Neural crest cell (in vitro differentiated cells): ENCODE measurements at regions not wholly inside any gene's neighbourhood (a gene's known extent, or its start where the extent isn't known, plus 50 kb on each side); places are given as distances from the start of the nearest gene placed in this dataset.

Experiments used
- DNase-seq: peaks from one replicate; pipeline ENCODE4 v3.0.0; 2021; ENCODE audit warnings: low read depth, mixed read lengths, low spot score
- H3K27ac Mint-ChIP-seq: one replicate; pipeline ENCODE4 v1.8.0; 2021; ENCODE audit warnings: mild to moderate bottlenecking, mixed read lengths; ENCODE audit not compliant: unreplicated experiment
- H3K27me3 Mint-ChIP-seq: 2 replicates; pipeline ENCODE4 v1.8.0; 2021; ENCODE audit warnings: low read depth, mild to moderate bottlenecking, mixed read lengths
- H3K36me3 Mint-ChIP-seq: 2 replicates; pipeline ENCODE4 v1.8.0; 2021; ENCODE audit warnings: low read depth, mild to moderate bottlenecking, mixed read lengths
- H3K4me1 Mint-ChIP-seq: 2 replicates; pipeline ENCODE4 v1.8.0; 2021; ENCODE audit warnings: mixed read lengths
- H3K4me3 Mint-ChIP-seq: one replicate; pipeline ENCODE4 v1.8.0; 2021; ENCODE audit warnings: mild to moderate bottlenecking, mixed read lengths
- H3K9me3 Mint-ChIP-seq: 2 replicates; pipeline ENCODE4 v1.8.0; 2021; ENCODE audit warnings: mixed read lengths
- CTCF ChIP-seq: fragments of 200-600 bp; sonication (generic); conservative IDR thresholded peaks from 2 replicates; pipeline ENCODE4 v1.5.0; 2021; ENCODE audit warnings: antibody characterized with exemption, mild to moderate bottlenecking

GRCh38 chr1:23615423-23615822, 56.1 kb upstream of the ID3 start:
- H3K27ac Mint-ChIP-seq = no peak overlapping the region
- H3K4me1 Mint-ChIP-seq = peaks cover 6% of the 10 kb centered on the region
- no peaks in the 10 kb centered on the region for H3K36me3 Mint-ChIP-seq
- no peak overlapping the region for H3K4me3 Mint-ChIP-seq
- TF ChIP-seq CTCF = no peak
- no peak for DNase-seq
- H3K9me3 Mint-ChIP-seq = peaks cover 4% of the 10 kb centered on the region
- H3K27me3 Mint-ChIP-seq = peaks cover 43% of the 10 kb centered on the region

- peaks cover 4% of the 10 kb centered on the region for H3K9me3 Mint-ChIP-seq
- no peak for DNase-seq
- peaks cover 6% of the 10 kb centered on the region for H3K4me1 Mint-ChIP-seq
- peak overlapping the region; percentile 28 for H3K27ac Mint-ChIP-seq
- peaks cover 31% of the 10 kb centered on the region for H3K27me3 Mint-ChIP-seq
- no peak overlapping the region for H3K4me3 Mint-ChIP-seq
- TF ChIP-seq CTCF = no peak
- no peaks in the 10 kb centered on the region for H3K36me3 Mint-ChIP-seq
Observed at GRCh38 chr1:23614032-23614660, 54.8 kb upstream of the ID3 start.

GRCh38 chr1:23613191-23614031, 54.1 kb upstream of the ID3 start:
- H3K27ac Mint-ChIP-seq = peak overlapping the region; percentile 57
- DNase-seq = no peak
- H3K4me3 Mint-ChIP-seq = no peak overlapping the region
- peaks cover 3% of the 10 kb centered on the region for H3K4me1 Mint-ChIP-seq
- no peak for TF ChIP-seq CTCF
- peaks cover 4% of the 10 kb centered on the region for H3K9me3 Mint-ChIP-seq
- peaks cover 24% of the 10 kb centered on the region for H3K27me3 Mint-ChIP-seq
- no peaks in the 10 kb centered on the region for H3K36me3 Mint-ChIP-seq

- no peak for TF ChIP-seq CTCF
- Mint-ChIP-seq H3K4me1 (no peaks in the 10 kb centered on the region), H3K9me3 (peaks cover 4% of the 10 kb centered on the region), H3K27me3 (peaks cover 8% of the 10 kb centered on the region), H3K4me3 (no peak overlapping the region), H3K36me3 (no peaks in the 10 kb centered on the region), H3K27ac (no peak overlapping the region)
- DNase-seq = no peak
Observed at GRCh38 chr1:23611601-23612327, 52.5 kb upstream of the ID3 start.

GRCh38 chr1:23610677-23611076, 51.4 kb upstream of the ID3 start:
- no peak for DNase-seq
- Mint-ChIP-seq H3K4me3 (no peak overlapping the region), H3K4me1 (no peaks in the 10 kb centered on the region), H3K27ac (no peak overlapping the region), H3K9me3 (no peaks in the 10 kb centered on the region), H3K27me3 (peaks cover 6% of the 10 kb centered on the region), H3K36me3 (no peaks in the 10 kb centered on the region)
- no peak for TF ChIP-seq CTCF
